ENCODE measurements at regions not wholly inside any gene's neighbourhood (a gene's known extent, or its start where the extent isn't known, plus 50 kb on each side); places are given as distances from the start of the nearest gene placed in this dataset.

- TF ChIP-seq POLR2A (IDR thresholded peaks at IDR 0.05) = no peak
- TF ChIP-seq, protein P1, sequence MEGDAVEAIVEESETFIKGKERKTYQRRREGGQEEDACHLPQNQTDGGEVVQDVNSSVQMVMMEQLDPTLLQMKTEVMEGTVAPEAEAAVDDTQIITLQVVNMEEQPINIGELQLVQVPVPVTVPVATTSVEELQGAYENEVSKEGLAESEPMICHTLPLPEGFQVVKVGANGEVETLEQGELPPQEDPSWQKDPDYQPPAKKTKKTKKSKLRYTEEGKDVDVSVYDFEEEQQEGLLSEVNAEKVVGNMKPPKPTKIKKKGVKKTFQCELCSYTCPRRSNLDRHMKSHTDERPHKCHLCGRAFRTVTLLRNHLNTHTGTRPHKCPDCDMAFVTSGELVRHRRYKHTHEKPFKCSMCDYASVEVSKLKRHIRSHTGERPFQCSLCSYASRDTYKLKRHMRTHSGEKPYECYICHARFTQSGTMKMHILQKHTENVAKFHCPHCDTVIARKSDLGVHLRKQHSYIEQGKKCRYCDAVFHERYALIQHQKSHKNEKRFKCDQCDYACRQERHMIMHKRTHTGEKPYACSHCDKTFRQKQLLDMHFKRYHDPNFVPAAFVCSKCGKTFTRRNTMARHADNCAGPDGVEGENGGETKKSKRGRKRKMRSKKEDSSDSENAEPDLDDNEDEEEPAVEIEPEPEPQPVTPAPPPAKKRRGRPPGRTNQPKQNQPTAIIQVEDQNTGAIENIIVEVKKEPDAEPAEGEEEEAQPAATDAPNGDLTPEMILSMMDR (IDR thresholded peaks at IDR 0.05) = no peak
Observed at GRCh38 chr10:131739206-131739605, 161.6 kb upstream of the PPP2R2D start.
